Glomerular visceral epithelial cell (primary cell): ENCODE measurements at regions not wholly inside any gene's neighbourhood (a gene's known extent, or its start where the extent isn't known, plus 50 kb on each side); places are given as distances from the start of the nearest gene placed in this dataset.
"Not testable (repeated sequence)": the region's sequence is repeated elsewhere in the genome, so short reads cannot be mapped to it uniquely, and the experiment has no call there.

Experiments used
- DNase-seq: peaks from one replicate; pipeline ENCODE4 v3.0.0-alpha.2; 2016; ENCODE audit errors: extremely low spot score

- not testable (repeated sequence) for DNase-seq
These were observed 72.6 kb upstream of the RORB start for GRCh38 chr9:74424488-74424887.

- DNase-seq, result no peak
These were observed 65.7 kb upstream of the RORB start for GRCh38 chr9:74431467-74431866.

- no peak for DNase-seq
These were observed 53.9 kb upstream of the RORB start for GRCh38 chr9:74443036-74443750.

- DNase-seq, result no peak
These were observed 52.8 kb upstream of the RORB start for GRCh38 chr9:74444369-74444768.
